GM12878 (cell line): ENCODE measurements at regions not wholly inside any gene's neighbourhood (a gene's known extent, or its start where the extent isn't known, plus 50 kb on each side); places are given as distances from the start of the nearest gene placed in this dataset.

Experiments used
- ATAC-seq: fragments of 200-7000 bp; cut with Tn5 transposase; 3 replicates; pipeline ENCODE4 v1.9.1; 2020; ENCODE audit warnings: mild to moderate bottlenecking, moderate library complexity
- BruUV-seq: library from RNA; stranded (reverse); fragments of 400-500 nt; replicated peaks from 2 replicates; lab custom pipeline; 2021; lab: Mats Ljungman, UMichigan
- CTCF ChIA-PET: fragments of 300-600 bp; sonication (Branson Sonifier 250); formaldehyde crosslinking; extraction: SDS; loops from one replicate; lab custom pipeline; 2021; ENCODE audit warnings: inconsistent platforms; lab: Yijun Ruan, JAX
- POLR2A ChIA-PET: fragments of 350-600 bp; formaldehyde crosslinking; extraction: SDS; loops from one replicate; lab custom pipeline; 2021; ENCODE audit warnings: inconsistent platforms; lab: Charles Lee
- RAD21 ChIA-PET: fragments of 300-600 bp; sonication (Branson Sonifier 250); formaldehyde crosslinking; loops from one replicate; lab custom pipeline; 2023; ENCODE audit warnings: antibody characterized with exemption; ENCODE audit not compliant: unreplicated experiment; lab: Charles Lee
- SMC1A ChIA-PET: fragments of 300-600 bp; sonication (Branson Sonifier 250); formaldehyde crosslinking; loops from one replicate; lab custom pipeline; 2023; ENCODE audit not compliant: unreplicated experiment, uncharacterized antibody; lab: Charles Lee
- DNase-seq: peaks from one replicate; pipeline ENCODE4 v3.0.0-alpha.2; 2011; ENCODE audit warnings: low read depth, low spot score
- FAIRE-seq: peaks from 3 replicates; lab custom pipeline; 2011; peaks lifted over from hg19 to GRCh38; lab: Jason Lieb, UNC
- H2AFZ ChIP-seq: 2 replicates; pipeline ENCODE4 v1.6.0; 2011; ENCODE audit warnings: low read depth, low read length, control low read depth; ENCODE audit not compliant: control insufficient read depth
- H3K27ac ChIP-seq: 2 replicates; pipeline ENCODE4 v1.5.1; 2011; ENCODE audit warnings: control low read depth; ENCODE audit not compliant: control insufficient read depth, insufficient read depth
- H3K27me3 ChIP-seq, 2 experiments: replicated peaks in 1 of 2; 2 replicates each; pipeline versions ENCODE4 v1.6.0 to v1.6.1; 2011; ENCODE audit warnings: low read length in 1 of 2; ENCODE audit not compliant: control insufficient read depth in 2 of 2, insufficient read depth in 2 of 2
- H3K36me3 ChIP-seq, 2 experiments: 2 replicates each; pipeline ENCODE4 v1.5.1; 2011; ENCODE audit warnings: low read length in 1 of 2; ENCODE audit not compliant: control insufficient read depth in 2 of 2, insufficient read depth in 2 of 2
- H3K4me1 ChIP-seq: 2 replicates; pipeline ENCODE4 v1.6.1; 2011; ENCODE audit warnings: mild to moderate bottlenecking, low read length, moderate library complexity, mixed read lengths; ENCODE audit not compliant: control insufficient read depth, insufficient read depth
- H3K4me2 ChIP-seq: 2 replicates; pipeline ENCODE4 v1.6.0; 2011; ENCODE audit warnings: control low read depth; ENCODE audit not compliant: control insufficient read depth, insufficient read depth
- H3K4me3 ChIP-seq: fragments of 200-600 bp; sonication (generic); 2 replicates; pipeline ENCODE4 v1.5.1; 2016
- H3K79me2 ChIP-seq: 2 replicates; pipeline ENCODE4 v1.6.0; 2011; ENCODE audit warnings: low read length; ENCODE audit not compliant: control insufficient read depth, insufficient read depth
- H3K9ac ChIP-seq: 2 replicates; pipeline ENCODE4 v1.8.0; 2011; ENCODE audit warnings: low read length, control low read depth, mixed read lengths; ENCODE audit not compliant: control insufficient read depth, insufficient read depth
- H3K9me3 ChIP-seq: replicated peaks from 3 replicates; pipeline ENCODE4 v1.5.1; 2011; ENCODE audit warnings: mild to moderate bottlenecking, low read length; ENCODE audit not compliant: control insufficient read depth, insufficient read depth
- H4K20me1 ChIP-seq: 2 replicates; pipeline ENCODE4 v1.6.0; 2011; ENCODE audit not compliant: control insufficient read depth, insufficient read depth
- BMI1 ChIP-seq: fragments of 450-650 bp; IDR thresholded peaks from 2 replicates; pipeline ENCODE4 v1.6.1; 2016; ENCODE audit warnings: mild to moderate bottlenecking, moderate library complexity, borderline replicate concordance
- WRNIP1 ChIP-seq: IDR thresholded peaks from 2 replicates; pipeline ENCODE4 v1.6.1; 2011; ENCODE audit warnings: low read depth, low read length, improper control_type of control experiment, borderline replicate concordance
- WGBS: methylation state at CpG from one replicate; pipeline ENCODE4 v1.1.6; 2016; ENCODE audit warnings: low lambda C conversion rate; ENCODE audit not compliant: insufficient replicate concordance, insufficient coverage; ENCODE audit errors: missing lambda C conversion rate; 5-methylcytosine and 5-hydroxymethylcytosine counted together
- in situ Hi-C: fragments of 300-500 bp; cut with MboI; formaldehyde crosslinking; loops from 9 replicates; pipeline ENCODE4 v1.14.3; 2018; ENCODE audit warnings: mixed read lengths
- intact Hi-C: fragments of 100-400 bp; cut with micrococcal nuclease; formaldehyde crosslinking; loops from one replicate; pipeline ENCODE4 v1.14.2; 2022; ENCODE audit not compliant: unreplicated experiment
- TF ChIP-seq, protein P1 (sequence below): fragments of 450-650 bp; IDR thresholded peaks from 2 replicates; pipeline ENCODE4 v1.6.1; 2017; ENCODE audit warnings: mild to moderate bottlenecking
- TF ChIP-seq, protein P2 (sequence below): IDR thresholded peaks from 2 replicates; pipeline ENCODE4 v1.6.1; 2011; ENCODE audit warnings: borderline replicate concordance, low read depth, mild to moderate bottlenecking, moderate library complexity, mixed read lengths, low read length; ENCODE audit not compliant: insufficient read depth; ENCODE audit errors: extremely low read length

DNA sequence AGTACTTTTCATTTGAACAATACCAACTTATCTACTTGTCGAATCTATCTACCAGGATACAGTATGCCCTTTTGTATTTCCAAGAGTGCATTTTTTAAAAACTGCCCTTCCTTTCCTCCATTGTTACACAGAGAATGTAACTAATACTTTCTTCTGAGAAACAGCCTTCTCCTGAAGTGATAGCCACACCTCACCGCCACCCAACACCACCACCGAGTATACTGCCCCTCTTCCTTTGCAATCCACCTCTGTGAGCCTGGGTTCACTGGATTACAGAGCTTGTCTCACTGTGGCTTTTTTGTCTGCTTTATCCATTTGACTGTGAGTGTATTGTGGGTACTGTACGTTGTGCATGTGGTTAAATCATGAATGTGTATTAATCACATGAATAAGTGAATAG is 305.4 kb downstream of the KLF12 start (continued):
- TF ChIP-seq, protein P1, sequence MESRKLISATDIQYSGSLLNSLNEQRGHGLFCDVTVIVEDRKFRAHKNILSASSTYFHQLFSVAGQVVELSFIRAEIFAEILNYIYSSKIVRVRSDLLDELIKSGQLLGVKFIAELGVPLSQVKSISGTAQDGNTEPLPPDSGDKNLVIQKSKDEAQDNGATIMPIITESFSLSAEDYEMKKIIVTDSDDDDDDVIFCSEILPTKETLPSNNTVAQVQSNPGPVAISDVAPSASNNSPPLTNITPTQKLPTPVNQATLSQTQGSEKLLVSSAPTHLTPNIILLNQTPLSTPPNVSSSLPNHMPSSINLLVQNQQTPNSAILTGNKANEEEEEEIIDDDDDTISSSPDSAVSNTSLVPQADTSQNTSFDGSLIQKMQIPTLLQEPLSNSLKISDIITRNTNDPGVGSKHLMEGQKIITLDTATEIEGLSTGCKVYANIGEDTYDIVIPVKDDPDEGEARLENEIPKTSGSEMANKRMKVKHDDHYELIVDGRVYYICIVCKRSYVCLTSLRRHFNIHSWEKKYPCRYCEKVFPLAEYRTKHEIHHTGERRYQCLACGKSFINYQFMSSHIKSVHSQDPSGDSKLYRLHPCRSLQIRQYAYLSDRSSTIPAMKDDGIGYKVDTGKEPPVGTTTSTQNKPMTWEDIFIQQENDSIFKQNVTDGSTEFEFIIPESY: no peak
- TF ChIP-seq WRNIP1: no peak

DNA sequence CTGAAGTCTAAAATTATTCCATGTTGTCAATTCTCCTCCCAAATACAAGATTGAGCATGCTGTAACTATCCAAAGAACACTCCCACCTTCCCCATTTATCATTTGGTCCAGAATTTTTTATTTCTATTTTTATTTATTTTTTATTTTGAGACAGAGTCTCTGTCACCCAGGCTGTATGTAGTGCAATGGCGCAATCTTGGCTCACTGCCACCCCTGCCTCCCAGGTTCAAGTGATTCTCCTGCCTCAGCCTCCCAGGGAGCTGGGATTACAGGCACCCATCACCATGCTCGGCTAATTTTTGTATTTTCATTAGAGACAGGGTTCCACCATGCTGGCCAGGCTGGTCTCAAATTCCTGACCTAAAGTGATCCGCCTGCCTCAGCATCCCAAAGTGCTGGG is 306.8 kb downstream of the KLF12 start:
- no peak overlapping the region for H3K4me3 ChIP-seq
- intact Hi-C loops: no loop called here
- WGBS: 98% methylated on average over 3 of the region's 3 CpGs
- no peaks in the 10 kb centered on the region for H3K79me2 ChIP-seq
- ATAC-seq: no peak
- no peak for DNase-seq
- no peak for TF ChIP-seq BMI1
- TF ChIP-seq, protein P2, sequence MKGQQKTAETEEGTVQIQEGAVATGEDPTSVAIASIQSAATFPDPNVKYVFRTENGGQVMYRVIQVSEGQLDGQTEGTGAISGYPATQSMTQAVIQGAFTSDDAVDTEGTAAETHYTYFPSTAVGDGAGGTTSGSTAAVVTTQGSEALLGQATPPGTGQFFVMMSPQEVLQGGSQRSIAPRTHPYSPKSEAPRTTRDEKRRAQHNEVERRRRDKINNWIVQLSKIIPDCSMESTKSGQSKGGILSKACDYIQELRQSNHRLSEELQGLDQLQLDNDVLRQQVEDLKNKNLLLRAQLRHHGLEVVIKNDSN: no peak
- no peaks in the 10 kb centered on the region for H4K20me1 ChIP-seq
- H3K4me1 ChIP-seq: no peaks in the 10 kb centered on the region
- H3K9ac ChIP-seq: no peak overlapping the region
- ChIA-PET CTCF (interaction anchor here (1.1 kb wide), 1 partner anchor 40 kb away, joined by 3 read pairs; no protein-coding TSS in a partner anchor), RAD21 (interaction anchor here (0.6 kb wide), 1 partner anchor 42 kb away, joined by 3 read pairs; no protein-coding TSS in a partner anchor), POLR2A (no interaction called here), SMC1A (interaction anchor here (0.7 kb wide), 1 partner anchor 459 kb away, joined by 3 read pairs; no protein-coding TSS in a partner anchor)
- no peaks in the 10 kb centered on the region for H3K27me3 ChIP-seq
- H3K9me3 ChIP-seq: no peaks in the 10 kb centered on the region
- no peaks in the 10 kb centered on the region for H3K36me3 ChIP-seq
- no TSS peak for BruUV-seq
- no peak overlapping the region for H3K4me2 ChIP-seq
- no peak for FAIRE-seq
- in situ Hi-C loops: no loop called here
- H3K27ac ChIP-seq: no peak overlapping the region
- no peak overlapping the region for H2AFZ ChIP-seq
